ENCODE measurements at regions not wholly inside any gene's neighbourhood (a gene's known extent, or its start where the extent isn't known, plus 50 kb on each side); places are given as distances from the start of the nearest gene placed in this dataset.
A peak's percentile ranks its signal among the peaks of the same experiment; 100 is the strongest.

DNA sequence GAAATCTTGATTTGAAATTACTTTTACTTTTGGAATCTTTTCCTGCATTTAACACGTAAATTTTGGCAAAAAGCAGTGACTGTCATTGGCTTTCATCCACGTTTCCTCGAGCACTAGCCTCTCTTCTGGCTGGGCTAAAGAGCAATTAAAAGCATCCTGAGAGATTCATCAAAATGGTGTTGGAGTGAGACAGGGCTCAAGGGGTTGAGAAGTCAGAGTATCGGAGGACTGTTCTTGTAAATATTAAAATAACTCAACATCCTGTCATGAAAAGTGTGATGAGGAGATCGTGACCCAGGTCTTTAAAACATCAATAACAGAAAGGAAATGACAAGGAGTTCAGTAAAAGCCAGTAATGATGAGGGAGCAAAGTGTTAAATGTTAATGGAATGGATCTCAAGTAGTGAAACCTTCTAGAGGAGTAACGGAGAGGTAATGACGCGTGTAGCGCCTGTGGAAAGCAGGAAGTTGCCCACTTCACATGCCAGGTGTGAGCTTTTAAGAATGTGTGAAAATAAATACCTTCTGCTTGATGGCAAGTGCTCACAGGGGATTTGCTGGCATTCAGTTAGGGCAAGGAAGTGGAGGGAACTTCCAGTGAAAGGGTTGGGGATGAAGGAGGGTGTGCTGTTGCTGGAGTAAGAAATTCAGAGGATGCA is 754.4 kb downstream of the ADCYAP1 start:
- no peak for DNase-seq (ENCODE audit: low spot score)
- no peaks in the 10 kb centered on the region for H3K27me3 ChIP-seq (ENCODE audit: control insufficient read depth in 4 of 4, insufficient read depth in 4 of 4, low read length in 3 of 4)
- TF ChIP-seq NR2F2 (IDR thresholded peaks at IDR 0.05), result no peak
- no peak for TF ChIP-seq FOXA1 (IDR thresholded peaks at IDR 0.05)
- no peak for TF ChIP-seq MAX (IDR thresholded peaks at IDR 0.05)
- no peak for TF ChIP-seq EGR1 (IDR thresholded peaks at IDR 0.05; ENCODE audit: low read depth in 2 of 2)
- no peak for TF ChIP-seq HNF4G (IDR thresholded peaks at IDR 0.05)
- TF ChIP-seq ZBTB33 (IDR thresholded peaks at IDR 0.05), result no peak
- TF ChIP-seq HNF4A (conservative IDR thresholded peaks at IDR 0.05), result no peak

DNA sequence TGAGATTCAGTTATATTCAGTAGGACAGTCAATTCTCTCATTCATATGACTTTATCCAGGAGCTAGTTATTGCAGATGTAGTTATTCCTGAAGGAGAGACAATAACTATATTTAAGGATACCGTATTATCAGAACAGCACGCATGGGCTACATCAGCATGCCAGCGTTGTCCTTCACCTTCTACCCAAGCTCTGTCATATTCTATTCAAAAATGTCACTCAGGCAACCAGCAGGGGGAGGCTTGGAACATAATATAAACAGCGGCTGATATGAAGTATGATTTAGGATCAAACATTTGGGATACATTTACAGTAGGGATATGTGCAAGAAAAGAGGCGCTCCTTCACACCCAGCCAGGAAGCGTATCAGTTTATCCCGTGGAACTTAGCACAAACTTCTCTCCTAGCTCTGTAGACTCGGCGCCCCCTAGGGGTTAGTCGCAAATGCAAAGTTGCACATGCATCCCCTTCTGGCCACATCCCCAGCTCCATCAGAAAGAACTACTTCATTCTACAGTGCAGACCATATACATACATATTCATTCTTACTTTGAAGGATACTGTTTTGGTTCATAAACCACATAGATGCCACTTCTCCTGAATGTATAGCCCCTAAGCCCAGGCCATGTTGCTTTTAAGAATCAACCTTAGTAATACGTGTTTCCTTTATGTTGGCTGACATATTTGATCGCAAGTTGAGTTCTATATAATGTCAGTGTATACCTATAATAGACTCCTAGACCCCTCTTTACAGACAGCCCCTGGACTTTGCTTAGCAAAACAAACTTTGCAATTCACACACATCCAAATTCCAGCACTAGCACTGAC is 759.4 kb downstream of the ADCYAP1 start:
- TF ChIP-seq MAX (IDR thresholded peaks at IDR 0.05), result no peak
- no peak for TF ChIP-seq YY1 (IDR thresholded peaks at IDR 0.05)
- TF ChIP-seq EGR1 (IDR thresholded peaks at IDR 0.05; ENCODE audit: low read depth in 2 of 2), result no peak
- peak; percentile 56 for TF ChIP-seq CTCF (IDR thresholded peaks at IDR 0.05; ENCODE audit: low read depth, low read length, missing input control)
- TF ChIP-seq RAD21 (IDR thresholded peaks at IDR 0.05), result peak; percentile 76 to 79
- TF ChIP-seq, protein P1, sequence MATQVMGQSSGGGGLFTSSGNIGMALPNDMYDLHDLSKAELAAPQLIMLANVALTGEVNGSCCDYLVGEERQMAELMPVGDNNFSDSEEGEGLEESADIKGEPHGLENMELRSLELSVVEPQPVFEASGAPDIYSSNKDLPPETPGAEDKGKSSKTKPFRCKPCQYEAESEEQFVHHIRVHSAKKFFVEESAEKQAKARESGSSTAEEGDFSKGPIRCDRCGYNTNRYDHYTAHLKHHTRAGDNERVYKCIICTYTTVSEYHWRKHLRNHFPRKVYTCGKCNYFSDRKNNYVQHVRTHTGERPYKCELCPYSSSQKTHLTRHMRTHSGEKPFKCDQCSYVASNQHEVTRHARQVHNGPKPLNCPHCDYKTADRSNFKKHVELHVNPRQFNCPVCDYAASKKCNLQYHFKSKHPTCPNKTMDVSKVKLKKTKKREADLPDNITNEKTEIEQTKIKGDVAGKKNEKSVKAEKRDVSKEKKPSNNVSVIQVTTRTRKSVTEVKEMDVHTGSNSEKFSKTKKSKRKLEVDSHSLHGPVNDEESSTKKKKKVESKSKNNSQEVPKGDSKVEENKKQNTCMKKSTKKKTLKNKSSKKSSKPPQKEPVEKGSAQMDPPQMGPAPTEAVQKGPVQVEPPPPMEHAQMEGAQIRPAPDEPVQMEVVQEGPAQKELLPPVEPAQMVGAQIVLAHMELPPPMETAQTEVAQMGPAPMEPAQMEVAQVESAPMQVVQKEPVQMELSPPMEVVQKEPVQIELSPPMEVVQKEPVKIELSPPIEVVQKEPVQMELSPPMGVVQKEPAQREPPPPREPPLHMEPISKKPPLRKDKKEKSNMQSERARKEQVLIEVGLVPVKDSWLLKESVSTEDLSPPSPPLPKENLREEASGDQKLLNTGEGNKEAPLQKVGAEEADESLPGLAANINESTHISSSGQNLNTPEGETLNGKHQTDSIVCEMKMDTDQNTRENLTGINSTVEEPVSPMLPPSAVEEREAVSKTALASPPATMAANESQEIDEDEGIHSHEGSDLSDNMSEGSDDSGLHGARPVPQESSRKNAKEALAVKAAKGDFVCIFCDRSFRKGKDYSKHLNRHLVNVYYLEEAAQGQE (IDR thresholded peaks at IDR 0.05), result no peak
- no peak for TF ChIP-seq GABPA (IDR thresholded peaks at IDR 0.05 in 1 of 2, conservative IDR thresholded peaks at IDR 0.05 in 1 of 2)
- TF ChIP-seq RXRA (IDR thresholded peaks at IDR 0.05), result no peak
- no peak for TF ChIP-seq TAF1 (conservative IDR thresholded peaks at IDR 0.05)
- no peak for TF ChIP-seq SP1 (IDR thresholded peaks at IDR 0.05)
- TF ChIP-seq HNF4A (conservative IDR thresholded peaks at IDR 0.05), result no peak
- no peak for TF ChIP-seq ATF3 (IDR thresholded peaks at IDR 0.05)
- H3K4me3 ChIP-seq (ENCODE audit: low read depth in 1 of 3, low read length in 3 of 3), result no peak overlapping the region
- no peak overlapping the region for H3K9ac ChIP-seq (ENCODE audit: low read depth in 1 of 2, low read length in 2 of 2)
- no peaks in the 10 kb centered on the region for H3K27me3 ChIP-seq (ENCODE audit: control insufficient read depth in 4 of 4, insufficient read depth in 4 of 4, low read length in 3 of 4)
- H3K36me3 ChIP-seq (ENCODE audit: control insufficient read depth in 4 of 4, insufficient read depth in 3 of 4, low read depth in 1 of 4, low read length in 3 of 4), result no peaks in the 10 kb centered on the region
- no peaks in the 10 kb centered on the region for H3K9me3 ChIP-seq (ENCODE audit: control insufficient read depth in 4 of 4, low read length in 3 of 4)
- DNase-seq (ENCODE audit: low spot score), result peak; percentile 64
- H3K27ac ChIP-seq (ENCODE audit: low read depth in 1 of 2, low read length in 2 of 2), result no peak overlapping the region
- peaks cover 0 to 4% (median 0%) of the 10 kb centered on the region in 4 donors for H3K4me1 ChIP-seq (ENCODE audit: control insufficient read depth in 4 of 4, insufficient read depth in 4 of 4, low read length in 3 of 4)
- WGBS, result 36% methylated on average over 12 of the region's 12 CpGs

More for the DNA sequence above, 754.4 kb downstream of the ADCYAP1 start:
- Histone ChIP-seq H3K9ac (ENCODE audit: low read depth in 1 of 2, low read length in 2 of 2) (no peak overlapping the region), H3K36me3 (ENCODE audit: control insufficient read depth in 4 of 4, insufficient read depth in 3 of 4, low read depth in 1 of 4, low read length in 3 of 4) (no peaks in the 10 kb centered on the region), H3K4me3 (ENCODE audit: low read depth in 1 of 3, low read length in 3 of 3) (no peak overlapping the region), H3K27ac (ENCODE audit: low read depth in 1 of 2, low read length in 2 of 2) (no peak overlapping the region), H3K9me3 (ENCODE audit: control insufficient read depth in 4 of 4, low read length in 3 of 4) (no peaks in the 10 kb centered on the region), H3K4me1 (ENCODE audit: control insufficient read depth in 4 of 4, insufficient read depth in 4 of 4, low read length in 3 of 4) (peaks cover 0 to 1% (median 0%) of the 10 kb centered on the region in 4 donors)
- WGBS, result 78% methylated on average over 9 of the region's 9 CpGs
